Gastrocnemius medialis (tissue), 4 donors: ENCODE measurements at regions not wholly inside any gene's neighbourhood (a gene's known extent, or its start where the extent isn't known, plus 50 kb on each side); places are given as distances from the start of the nearest gene placed in this dataset.

Experiments
- POLR2A ChIP-seq, 2 donors: fragments of 450-650 bp; IDR thresholded peaks; one replicate each; pipeline ENCODE4 v1.6.1; 2017; ENCODE audit warnings: antibody characterized with exemption in 2 of 2, mild to moderate bottlenecking in 2 of 2, moderate library complexity in 2 of 2
- TF ChIP-seq, protein P1 (sequence below), 5 experiments: fragments of 450-650 bp in 3 of 5; fragments of 200-600 bp in 2 of 5; sonication (generic) in 2 of 5; IDR thresholded peaks in 4 of 5; conservative IDR thresholded peaks in 1 of 5; 1 replicate in 4 of 5; 2 replicates in 1 of 5; pipeline ENCODE4 v1.5.1; 2016 to 2019; ENCODE audit warnings: antibody characterized with exemption in 5 of 5, mild to moderate bottlenecking in 3 of 5, moderate library complexity in 3 of 5

GRCh38 chr18:22822841-22823508 is 110.2 kb upstream of the RBBP8 start:
- TF ChIP-seq, protein P1, sequence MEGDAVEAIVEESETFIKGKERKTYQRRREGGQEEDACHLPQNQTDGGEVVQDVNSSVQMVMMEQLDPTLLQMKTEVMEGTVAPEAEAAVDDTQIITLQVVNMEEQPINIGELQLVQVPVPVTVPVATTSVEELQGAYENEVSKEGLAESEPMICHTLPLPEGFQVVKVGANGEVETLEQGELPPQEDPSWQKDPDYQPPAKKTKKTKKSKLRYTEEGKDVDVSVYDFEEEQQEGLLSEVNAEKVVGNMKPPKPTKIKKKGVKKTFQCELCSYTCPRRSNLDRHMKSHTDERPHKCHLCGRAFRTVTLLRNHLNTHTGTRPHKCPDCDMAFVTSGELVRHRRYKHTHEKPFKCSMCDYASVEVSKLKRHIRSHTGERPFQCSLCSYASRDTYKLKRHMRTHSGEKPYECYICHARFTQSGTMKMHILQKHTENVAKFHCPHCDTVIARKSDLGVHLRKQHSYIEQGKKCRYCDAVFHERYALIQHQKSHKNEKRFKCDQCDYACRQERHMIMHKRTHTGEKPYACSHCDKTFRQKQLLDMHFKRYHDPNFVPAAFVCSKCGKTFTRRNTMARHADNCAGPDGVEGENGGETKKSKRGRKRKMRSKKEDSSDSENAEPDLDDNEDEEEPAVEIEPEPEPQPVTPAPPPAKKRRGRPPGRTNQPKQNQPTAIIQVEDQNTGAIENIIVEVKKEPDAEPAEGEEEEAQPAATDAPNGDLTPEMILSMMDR (IDR thresholded peaks at IDR 0.05 in 4 of 5, conservative IDR thresholded peaks at IDR 0.05 in 1 of 5): no peak
- no peak for TF ChIP-seq POLR2A (IDR thresholded peaks at IDR 0.05)
